ENCODE measurements at regions not wholly inside any gene's neighbourhood (a gene's known extent, or its start where the extent isn't known, plus 50 kb on each side); places are given as distances from the start of the nearest gene placed in this dataset.

DNA sequence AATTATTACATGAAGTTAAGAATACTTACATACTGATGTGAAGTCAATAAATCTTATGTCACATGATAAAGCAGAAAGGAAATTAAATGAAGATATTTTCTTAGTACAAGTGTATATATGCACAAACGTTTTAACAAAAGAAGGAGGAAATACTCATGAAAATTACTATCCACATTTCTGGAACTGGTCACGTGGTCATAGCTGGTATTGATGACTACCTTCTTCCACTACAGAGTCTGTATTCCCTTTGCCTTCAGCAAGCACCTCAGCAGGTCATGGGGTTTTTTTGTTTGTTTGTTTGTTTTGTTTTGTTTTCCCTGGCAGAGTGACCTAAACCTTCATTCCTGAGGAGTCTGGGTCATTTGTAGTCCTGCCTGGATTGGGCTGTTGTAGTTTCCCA lies 174.9 kb upstream of the BANK1 start:
- TF ChIP-seq, protein P1, sequence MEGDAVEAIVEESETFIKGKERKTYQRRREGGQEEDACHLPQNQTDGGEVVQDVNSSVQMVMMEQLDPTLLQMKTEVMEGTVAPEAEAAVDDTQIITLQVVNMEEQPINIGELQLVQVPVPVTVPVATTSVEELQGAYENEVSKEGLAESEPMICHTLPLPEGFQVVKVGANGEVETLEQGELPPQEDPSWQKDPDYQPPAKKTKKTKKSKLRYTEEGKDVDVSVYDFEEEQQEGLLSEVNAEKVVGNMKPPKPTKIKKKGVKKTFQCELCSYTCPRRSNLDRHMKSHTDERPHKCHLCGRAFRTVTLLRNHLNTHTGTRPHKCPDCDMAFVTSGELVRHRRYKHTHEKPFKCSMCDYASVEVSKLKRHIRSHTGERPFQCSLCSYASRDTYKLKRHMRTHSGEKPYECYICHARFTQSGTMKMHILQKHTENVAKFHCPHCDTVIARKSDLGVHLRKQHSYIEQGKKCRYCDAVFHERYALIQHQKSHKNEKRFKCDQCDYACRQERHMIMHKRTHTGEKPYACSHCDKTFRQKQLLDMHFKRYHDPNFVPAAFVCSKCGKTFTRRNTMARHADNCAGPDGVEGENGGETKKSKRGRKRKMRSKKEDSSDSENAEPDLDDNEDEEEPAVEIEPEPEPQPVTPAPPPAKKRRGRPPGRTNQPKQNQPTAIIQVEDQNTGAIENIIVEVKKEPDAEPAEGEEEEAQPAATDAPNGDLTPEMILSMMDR (IDR thresholded peaks at IDR 0.05) = no peak
- no peak for TF ChIP-seq POLR2A (IDR thresholded peaks at IDR 0.05)

Measured in testis (tissue), 2 donors.